NCI-H2171 (cell line): ENCODE measurements at regions not wholly inside any gene's neighbourhood (a gene's known extent, or its start where the extent isn't known, plus 50 kb on each side); places are given as distances from the start of the nearest gene placed in this dataset.
"Not testable (repeated sequence)": the region's sequence is repeated elsewhere in the genome, so short reads cannot be mapped to it uniquely, and the experiment has no call there.

Experiments
- DNase-seq: peaks from one replicate; lab custom pipeline; 2025; lab: John Stamatoyannopoulos, UW

GRCh38 chr1:166490437-166490991 is 323.7 kb upstream of the FAM78B start:
- DNase-seq = no peak

GRCh38 chr1:166493765-166494164 is 327.0 kb upstream of the FAM78B start:
- not testable (repeated sequence) for DNase-seq

- no peak for DNase-seq
Measured at GRCh38 chr1:166507347-166507746, 331.9 kb upstream of the POGK start.

GRCh38 chr1:166511761-166512160 is 327.5 kb upstream of the POGK start:
- no peak for DNase-seq

GRCh38 chr1:166514067-166514466 is 325.2 kb upstream of the POGK start:
- DNase-seq = no peak

GRCh38 chr1:166527752-166528151 is 311.5 kb upstream of the POGK start:
- no peak for DNase-seq

- DNase-seq = no peak
Measured at GRCh38 chr1:166538646-166539045, 300.6 kb upstream of the POGK start.

GRCh38 chr1:166544036-166544435 is 295.2 kb upstream of the POGK start:
- DNase-seq = no peak

GRCh38 chr1:166544561-166544960 is 294.7 kb upstream of the POGK start:
- DNase-seq = no peak

GRCh38 chr1:166552706-166553105 is 286.6 kb upstream of the POGK start:
- no peak for DNase-seq

GRCh38 chr1:166570954-166571353 is 268.3 kb upstream of the POGK start:
- no peak for DNase-seq

- no peak for DNase-seq
Measured at GRCh38 chr1:166573199-166573598, 266.1 kb upstream of the POGK start.

GRCh38 chr1:166579557-166580501 is 259.4 kb upstream of the POGK start:
- no peak for DNase-seq

- no peak for DNase-seq
Measured at GRCh38 chr1:166588741-166589140, 250.5 kb upstream of the POGK start.

- no peak for DNase-seq
Measured at GRCh38 chr1:166590161-166590560, 249.1 kb upstream of the POGK start.

- no peak for DNase-seq
Measured at GRCh38 chr1:166594646-166595045, 244.6 kb upstream of the POGK start.

- DNase-seq = no peak
Measured at GRCh38 chr1:166597516-166597915, 241.8 kb upstream of the POGK start.

- no peak for DNase-seq
Measured at GRCh38 chr1:166600574-166600973, 238.7 kb upstream of the POGK start.

- DNase-seq = no peak
Measured at GRCh38 chr1:166601650-166602278, 237.5 kb upstream of the POGK start.

- not testable (repeated sequence) for DNase-seq
Measured at GRCh38 chr1:166602801-166603200, 236.5 kb upstream of the POGK start.

- no peak for DNase-seq
Measured at GRCh38 chr1:166603296-166603695, 236.0 kb upstream of the POGK start.

GRCh38 chr1:166605137-166605536 is 234.1 kb upstream of the POGK start:
- DNase-seq = no peak

GRCh38 chr1:166612886-166613285 is 226.4 kb upstream of the POGK start:
- DNase-seq = no peak
